SK-N-SH treated with all-trans-retinoic acid at 6 μM for 48 hours (cell line): ENCODE measurements at regions not wholly inside any gene's neighbourhood (a gene's known extent, or its start where the extent isn't known, plus 50 kb on each side); places are given as distances from the start of the nearest gene placed in this dataset.

ENCODE experiments used
- ATAC-seq: fragments of 200-7000 bp; cut with Tn5 transposase; 3 replicates; pipeline ENCODE4 v1.9.1; 2020; ENCODE audit warnings: mild to moderate bottlenecking, moderate library complexity
- BACH2 ChIP-seq: fragments of 250-450 bp; sonication (Bioruptor Pico); IDR thresholded peaks from 2 replicates; pipeline ENCODE4 v1.9.0; 2021; ENCODE audit warnings: mild to moderate bottlenecking, borderline replicate concordance
- CSDC2 ChIP-seq: fragments of 250-450 bp; sonication (Bioruptor Pico); IDR thresholded peaks from 2 replicates; pipeline ENCODE4 v1.5.0; 2020; ENCODE audit warnings: mild to moderate bottlenecking, moderate library complexity
- ESRRG ChIP-seq: fragments of 250-450 bp; sonication (Bioruptor Pico); IDR thresholded peaks from 2 replicates; pipeline ENCODE4 v1.6.1; 2021; ENCODE audit warnings: mild to moderate bottlenecking
- GLIS3 ChIP-seq: fragments of 250-450 bp; sonication (Bioruptor Pico); IDR thresholded peaks from 2 replicates; pipeline ENCODE4 v1.5.0; 2020; ENCODE audit warnings: mild to moderate bottlenecking, moderate library complexity
- OSR1 ChIP-seq: fragments of 250-450 bp; sonication (Bioruptor Pico); IDR thresholded peaks from 2 replicates; pipeline ENCODE4 v1.8.0; 2022; ENCODE audit warnings: moderate library complexity, mild to moderate bottlenecking, inconsistent platforms
- PPARA ChIP-seq: fragments of 250-450 bp; sonication (Bioruptor Pico); IDR thresholded peaks from 2 replicates; pipeline ENCODE4 v1.5.0; 2020; ENCODE audit warnings: mild to moderate bottlenecking, borderline replicate concordance
- RARB ChIP-seq: fragments of 250-450 bp; sonication (Bioruptor Pico); IDR thresholded peaks from 2 replicates; pipeline ENCODE4 v1.8.0; 2021; ENCODE audit warnings: mild to moderate bottlenecking, moderate library complexity
- SNAI2 ChIP-seq: fragments of 250-450 bp; sonication (Bioruptor Pico); IDR thresholded peaks from 2 replicates; pipeline ENCODE4 v1.5.0; 2020; ENCODE audit warnings: mild to moderate bottlenecking, moderate library complexity
- TCF4 ChIP-seq: fragments of 250-450 bp; sonication (Bioruptor Pico); IDR thresholded peaks from 2 replicates; pipeline ENCODE4 v1.8.0; 2021; ENCODE audit warnings: mild to moderate bottlenecking, moderate library complexity, borderline replicate concordance
- TOX ChIP-seq: fragments of 250-450 bp; sonication (Bioruptor Pico); IDR thresholded peaks from 2 replicates; pipeline ENCODE4 v1.8.0; 2021; ENCODE audit warnings: mild to moderate bottlenecking, moderate library complexity, borderline replicate concordance
- ZFP30 ChIP-seq: fragments of 450-650 bp; formaldehyde crosslinking; IDR thresholded peaks from 2 replicates; pipeline ENCODE4 v1.5.0; 2022; ENCODE audit warnings: mild to moderate bottlenecking, moderate library complexity
- ZNF70 ChIP-seq: fragments of 450-650 bp; formaldehyde crosslinking; IDR thresholded peaks from 2 replicates; pipeline ENCODE4 v1.5.0; 2020; ENCODE audit warnings: mild to moderate bottlenecking, moderate library complexity
- ZNF8 ChIP-seq: fragments of 450-650 bp; formaldehyde crosslinking; IDR thresholded peaks from 2 replicates; pipeline ENCODE4 v1.5.0; 2020; ENCODE audit warnings: mild to moderate bottlenecking, moderate library complexity
- TF ChIP-seq, protein P1 (sequence below): fragments of 250-450 bp; sonication (Bioruptor Pico); IDR thresholded peaks from 2 replicates; pipeline ENCODE4 v1.8.0; 2020; ENCODE audit warnings: mild to moderate bottlenecking, moderate library complexity, borderline replicate concordance
- TF ChIP-seq, protein P2 (sequence below): fragments of 250-450 bp; sonication (Bioruptor Pico); IDR thresholded peaks from 2 replicates; pipeline ENCODE4 v1.8.0; 2021; ENCODE audit warnings: low read depth, mild to moderate bottlenecking, moderate library complexity, borderline replicate concordance
- TF ChIP-seq, protein P3 (sequence below): fragments of 250-450 bp; sonication (Bioruptor Pico); IDR thresholded peaks from 2 replicates; pipeline ENCODE4 v1.5.0; 2020; ENCODE audit warnings: mild to moderate bottlenecking, moderate library complexity
- TF ChIP-seq, protein P4 (sequence below): fragments of 250-450 bp; sonication (Bioruptor Pico); IDR thresholded peaks from 2 replicates; pipeline ENCODE4 v1.5.1; 2021; ENCODE audit warnings: mild to moderate bottlenecking, moderate library complexity

DNA sequence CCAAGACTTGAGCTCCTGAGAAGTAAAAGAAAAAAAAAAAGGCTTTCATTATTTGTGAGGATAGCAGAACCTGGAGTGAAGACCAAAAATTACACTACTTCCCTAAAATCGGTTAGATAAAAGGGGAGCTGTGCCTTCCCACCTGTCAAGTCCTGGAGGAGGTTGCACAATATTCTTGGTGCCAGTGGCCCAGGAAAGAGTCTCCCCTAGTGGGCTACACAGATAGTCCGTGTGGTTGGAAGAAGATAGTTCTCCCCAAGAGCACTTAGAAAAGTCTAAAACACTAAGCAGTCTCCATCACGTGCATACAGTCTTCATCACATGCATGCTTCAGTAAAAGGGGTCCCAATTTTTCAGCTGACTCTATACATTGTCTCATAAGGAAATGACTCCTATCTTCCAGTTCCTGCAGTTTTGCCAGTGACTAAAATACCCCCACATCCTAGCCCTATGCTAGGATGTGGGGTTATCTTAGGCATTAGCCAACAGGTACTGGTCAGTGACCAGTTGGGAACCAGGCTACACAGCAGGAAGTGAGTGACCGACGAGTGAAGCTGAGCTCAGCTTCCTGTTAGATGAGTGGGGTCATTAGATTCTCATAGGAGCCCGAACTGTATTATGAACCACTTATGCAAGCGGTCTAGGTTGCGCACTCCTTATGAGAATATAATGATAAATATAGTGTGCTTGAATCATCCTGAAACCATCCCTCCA, 199.5 kb upstream of the FAM83B start (continued):
- TF ChIP-seq, protein P1, sequence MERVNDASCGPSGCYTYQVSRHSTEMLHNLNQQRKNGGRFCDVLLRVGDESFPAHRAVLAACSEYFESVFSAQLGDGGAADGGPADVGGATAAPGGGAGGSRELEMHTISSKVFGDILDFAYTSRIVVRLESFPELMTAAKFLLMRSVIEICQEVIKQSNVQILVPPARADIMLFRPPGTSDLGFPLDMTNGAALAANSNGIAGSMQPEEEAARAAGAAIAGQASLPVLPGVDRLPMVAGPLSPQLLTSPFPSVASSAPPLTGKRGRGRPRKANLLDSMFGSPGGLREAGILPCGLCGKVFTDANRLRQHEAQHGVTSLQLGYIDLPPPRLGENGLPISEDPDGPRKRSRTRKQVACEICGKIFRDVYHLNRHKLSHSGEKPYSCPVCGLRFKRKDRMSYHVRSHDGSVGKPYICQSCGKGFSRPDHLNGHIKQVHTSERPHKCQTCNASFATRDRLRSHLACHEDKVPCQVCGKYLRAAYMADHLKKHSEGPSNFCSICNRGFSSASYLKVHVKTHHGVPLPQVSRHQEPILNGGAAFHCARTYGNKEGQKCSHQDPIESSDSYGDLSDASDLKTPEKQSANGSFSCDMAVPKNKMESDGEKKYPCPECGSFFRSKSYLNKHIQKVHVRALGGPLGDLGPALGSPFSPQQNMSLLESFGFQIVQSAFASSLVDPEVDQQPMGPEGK (CRISPR knock-in tag) = no peak
- TF ChIP-seq BACH2 (CRISPR knock-in tag) = no peak
- no peak for TF ChIP-seq TOX
- TF ChIP-seq ESRRG (CRISPR knock-in tag) = no peak
- TF ChIP-seq GLIS3 = no peak
- no peak for TF ChIP-seq SNAI2 (CRISPR knock-in tag)
- TF ChIP-seq, protein P2, sequence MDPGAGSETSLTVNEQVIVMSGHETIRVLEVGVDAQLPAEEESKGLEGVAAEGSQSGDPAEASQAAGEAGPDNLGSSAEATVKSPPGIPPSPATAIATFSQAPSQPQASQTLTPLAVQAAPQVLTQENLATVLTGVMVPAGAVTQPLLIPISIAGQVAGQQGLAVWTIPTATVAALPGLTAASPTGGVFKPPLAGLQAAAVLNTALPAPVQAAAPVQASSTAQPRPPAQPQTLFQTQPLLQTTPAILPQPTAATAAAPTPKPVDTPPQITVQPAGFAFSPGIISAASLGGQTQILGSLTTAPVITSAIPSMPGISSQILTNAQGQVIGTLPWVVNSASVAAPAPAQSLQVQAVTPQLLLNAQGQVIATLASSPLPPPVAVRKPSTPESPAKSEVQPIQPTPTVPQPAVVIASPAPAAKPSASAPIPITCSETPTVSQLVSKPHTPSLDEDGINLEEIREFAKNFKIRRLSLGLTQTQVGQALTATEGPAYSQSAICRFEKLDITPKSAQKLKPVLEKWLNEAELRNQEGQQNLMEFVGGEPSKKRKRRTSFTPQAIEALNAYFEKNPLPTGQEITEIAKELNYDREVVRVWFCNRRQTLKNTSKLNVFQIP (CRISPR knock-in tag) = no peak
- TF ChIP-seq ZNF70 (CRISPR knock-in tag) = no peak

DNA sequence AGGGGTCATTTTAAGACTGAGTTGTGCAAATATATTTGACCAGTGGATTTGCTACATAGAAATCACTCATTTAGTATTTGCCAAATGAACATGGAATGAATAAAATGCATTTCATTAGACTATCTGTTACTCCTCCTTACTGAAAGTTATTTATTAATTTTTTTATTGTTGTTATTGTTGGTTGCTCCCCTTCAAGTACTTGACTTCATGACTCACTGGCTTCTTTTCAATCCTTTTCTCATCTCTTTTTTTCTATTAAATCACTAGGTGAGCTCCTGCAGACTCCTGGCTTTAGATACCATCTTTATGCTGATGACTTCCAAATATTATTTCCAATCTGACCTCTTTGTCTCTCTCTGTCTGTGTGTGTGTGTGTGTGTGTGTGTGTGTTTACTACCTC, 192.2 kb upstream of the FAM83B start:
- no peak for ATAC-seq
- TF ChIP-seq, protein P3, sequence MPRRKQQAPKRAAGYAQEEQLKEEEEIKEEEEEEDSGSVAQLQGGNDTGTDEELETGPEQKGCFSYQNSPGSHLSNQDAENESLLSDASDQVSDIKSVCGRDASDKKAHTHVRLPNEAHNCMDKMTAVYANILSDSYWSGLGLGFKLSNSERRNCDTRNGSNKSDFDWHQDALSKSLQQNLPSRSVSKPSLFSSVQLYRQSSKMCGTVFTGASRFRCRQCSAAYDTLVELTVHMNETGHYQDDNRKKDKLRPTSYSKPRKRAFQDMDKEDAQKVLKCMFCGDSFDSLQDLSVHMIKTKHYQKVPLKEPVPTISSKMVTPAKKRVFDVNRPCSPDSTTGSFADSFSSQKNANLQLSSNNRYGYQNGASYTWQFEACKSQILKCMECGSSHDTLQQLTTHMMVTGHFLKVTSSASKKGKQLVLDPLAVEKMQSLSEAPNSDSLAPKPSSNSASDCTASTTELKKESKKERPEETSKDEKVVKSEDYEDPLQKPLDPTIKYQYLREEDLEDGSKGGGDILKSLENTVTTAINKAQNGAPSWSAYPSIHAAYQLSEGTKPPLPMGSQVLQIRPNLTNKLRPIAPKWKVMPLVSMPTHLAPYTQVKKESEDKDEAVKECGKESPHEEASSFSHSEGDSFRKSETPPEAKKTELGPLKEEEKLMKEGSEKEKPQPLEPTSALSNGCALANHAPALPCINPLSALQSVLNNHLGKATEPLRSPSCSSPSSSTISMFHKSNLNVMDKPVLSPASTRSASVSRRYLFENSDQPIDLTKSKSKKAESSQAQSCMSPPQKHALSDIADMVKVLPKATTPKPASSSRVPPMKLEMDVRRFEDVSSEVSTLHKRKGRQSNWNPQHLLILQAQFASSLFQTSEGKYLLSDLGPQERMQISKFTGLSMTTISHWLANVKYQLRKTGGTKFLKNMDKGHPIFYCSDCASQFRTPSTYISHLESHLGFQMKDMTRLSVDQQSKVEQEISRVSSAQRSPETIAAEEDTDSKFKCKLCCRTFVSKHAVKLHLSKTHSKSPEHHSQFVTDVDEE = no peak
- TF ChIP-seq RARB (CRISPR knock-in tag) = no peak
- TF ChIP-seq ZNF8 (CRISPR knock-in tag) = no peak
- TF ChIP-seq TCF4 (CRISPR knock-in tag) = no peak
- no peak for TF ChIP-seq ZNF70 (CRISPR knock-in tag)
- TF ChIP-seq ESRRG (CRISPR knock-in tag) = no peak
- no peak for TF ChIP-seq PPARA (CRISPR knock-in tag)
- TF ChIP-seq GLIS3 = no peak
- TF ChIP-seq, protein P4, sequence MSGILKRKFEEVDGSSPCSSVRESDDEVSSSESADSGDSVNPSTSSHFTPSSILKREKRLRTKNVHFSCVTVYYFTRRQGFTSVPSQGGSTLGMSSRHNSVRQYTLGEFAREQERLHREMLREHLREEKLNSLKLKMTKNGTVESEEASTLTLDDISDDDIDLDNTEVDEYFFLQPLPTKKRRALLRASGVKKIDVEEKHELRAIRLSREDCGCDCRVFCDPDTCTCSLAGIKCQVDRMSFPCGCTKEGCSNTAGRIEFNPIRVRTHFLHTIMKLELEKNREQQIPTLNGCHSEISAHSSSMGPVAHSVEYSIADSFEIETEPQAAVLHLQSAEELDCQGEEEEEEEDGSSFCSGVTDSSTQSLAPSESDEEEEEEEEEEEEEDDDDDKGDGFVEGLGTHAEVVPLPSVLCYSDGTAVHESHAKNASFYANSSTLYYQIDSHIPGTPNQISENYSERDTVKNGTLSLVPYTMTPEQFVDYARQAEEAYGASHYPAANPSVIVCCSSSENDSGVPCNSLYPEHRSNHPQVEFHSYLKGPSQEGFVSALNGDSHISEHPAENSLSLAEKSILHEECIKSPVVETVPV (CRISPR knock-in tag) = no peak
- no peak for TF ChIP-seq CSDC2 (CRISPR knock-in tag)
- no peak for TF ChIP-seq ZFP30 (CRISPR knock-in tag)

DNA sequence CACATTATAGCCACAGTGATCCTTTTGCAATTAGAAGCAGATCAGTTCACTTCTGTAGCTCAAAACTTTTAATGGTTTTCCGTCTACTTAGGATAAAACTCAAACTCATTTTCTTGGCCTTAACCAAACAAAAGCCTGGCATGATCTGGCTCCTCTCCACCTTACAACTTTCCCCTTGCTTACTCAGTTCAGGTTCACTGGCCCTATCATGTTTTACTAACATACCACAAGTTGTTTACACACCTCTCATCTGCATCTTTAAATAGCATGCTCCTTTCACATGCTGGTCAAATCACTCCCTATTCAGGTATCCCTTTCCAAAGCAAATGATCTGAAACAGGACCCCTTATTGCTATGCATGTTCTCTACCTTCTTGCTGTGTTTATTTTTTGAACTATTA, 191.4 kb upstream of the FAM83B start:
- ATAC-seq = no peak
- TF ChIP-seq, protein P4 (CRISPR knock-in tag) = no peak
- TF ChIP-seq TCF4 (CRISPR knock-in tag) = no peak
- TF ChIP-seq, protein P3 = no peak
- no peak for TF ChIP-seq PPARA (CRISPR knock-in tag)
- TF ChIP-seq OSR1 = no peak
- no peak for TF ChIP-seq ESRRG (CRISPR knock-in tag)
- TF ChIP-seq, all 23 proteins: peak for 0
